SK-N-MC (cell line): ENCODE measurements at regions not wholly inside any gene's neighbourhood (a gene's known extent, or its start where the extent isn't known, plus 50 kb on each side); places are given as distances from the start of the nearest gene placed in this dataset.
A peak's percentile ranks its signal among the peaks of the same experiment; 100 is the strongest.

ENCODE experiments used
- EZH2 ChIP-seq: fragments of 200-600 bp; sonication (generic); IDR thresholded peaks from one replicate; pipeline ENCODE4 v1.6.1; 2017; ENCODE audit warnings: antibody characterized with exemption
- POLR2AphosphoS5 ChIP-seq: IDR thresholded peaks from 2 replicates; pipeline ENCODE4 v1.6.1; 2012; ENCODE audit warnings: mild to moderate bottlenecking, low read depth, low read length, borderline replicate concordance

GRCh38 chr9:86531971-86532640, 177.9 kb upstream of the TUT7 start:
- TF ChIP-seq POLR2AphosphoS5 (peak; percentile 45; the same call in 1 of the 2 replicates), EZH2 (no peak)
